SK-N-SH (cell line): ENCODE measurements at regions not wholly inside any gene's neighbourhood (a gene's known extent, or its start where the extent isn't known, plus 50 kb on each side); places are given as distances from the start of the nearest gene placed in this dataset.

ENCODE experiments used
- CTCF ChIP-seq: fragments of 200-600 bp; sonication (generic); IDR thresholded peaks from 2 replicates; pipeline ENCODE4 v1.6.1; 2017; ENCODE audit warnings: antibody characterized with exemption, mild to moderate bottlenecking, moderate library complexity
- EP300 ChIP-seq, 2 experiments: IDR thresholded peaks; 2 replicates each; pipeline versions ENCODE4 v1.4.0 to v1.6.1; 2012; ENCODE audit warnings: borderline replicate concordance in 1 of 2, low read depth in 1 of 2, low read length in 1 of 2
- EZH2phosphoT487 ChIP-seq: fragments of 200-600 bp; sonication (generic); IDR thresholded peaks from 2 replicates; pipeline ENCODE4 v1.6.1; 2017; ENCODE audit warnings: low read depth, mixed run types, mild to moderate bottlenecking, antibody characterized with exemption, moderate library complexity, borderline replicate concordance
- FOXM1 ChIP-seq: IDR thresholded peaks from 2 replicates; pipeline ENCODE4 v1.4.0; 2012; ENCODE audit warnings: low read depth, mild to moderate bottlenecking
- GABPA ChIP-seq: IDR thresholded peaks from 2 replicates; pipeline ENCODE4 v1.4.0; 2012; ENCODE audit warnings: low read depth, mild to moderate bottlenecking
- IRF3 ChIP-seq: fragments of 150-350 bp; IDR thresholded peaks from 2 replicates; pipeline ENCODE4 v1.6.1; 2016; ENCODE audit warnings: mild to moderate bottlenecking, low read depth, low read length
- MAX ChIP-seq: IDR thresholded peaks from 2 replicates; pipeline ENCODE4 v1.4.0; 2012; ENCODE audit warnings: low read depth
- RCOR1 ChIP-seq: fragments of 150-350 bp; IDR thresholded peaks from 2 replicates; pipeline ENCODE4 v1.6.1; 2017; ENCODE audit warnings: antibody characterized with exemption, low read length
- USF2 ChIP-seq: fragments of 150-350 bp; IDR thresholded peaks from 2 replicates; pipeline ENCODE4 v1.6.1; 2017; ENCODE audit warnings: antibody characterized with exemption, low read length, low read depth, borderline replicate concordance

DNA sequence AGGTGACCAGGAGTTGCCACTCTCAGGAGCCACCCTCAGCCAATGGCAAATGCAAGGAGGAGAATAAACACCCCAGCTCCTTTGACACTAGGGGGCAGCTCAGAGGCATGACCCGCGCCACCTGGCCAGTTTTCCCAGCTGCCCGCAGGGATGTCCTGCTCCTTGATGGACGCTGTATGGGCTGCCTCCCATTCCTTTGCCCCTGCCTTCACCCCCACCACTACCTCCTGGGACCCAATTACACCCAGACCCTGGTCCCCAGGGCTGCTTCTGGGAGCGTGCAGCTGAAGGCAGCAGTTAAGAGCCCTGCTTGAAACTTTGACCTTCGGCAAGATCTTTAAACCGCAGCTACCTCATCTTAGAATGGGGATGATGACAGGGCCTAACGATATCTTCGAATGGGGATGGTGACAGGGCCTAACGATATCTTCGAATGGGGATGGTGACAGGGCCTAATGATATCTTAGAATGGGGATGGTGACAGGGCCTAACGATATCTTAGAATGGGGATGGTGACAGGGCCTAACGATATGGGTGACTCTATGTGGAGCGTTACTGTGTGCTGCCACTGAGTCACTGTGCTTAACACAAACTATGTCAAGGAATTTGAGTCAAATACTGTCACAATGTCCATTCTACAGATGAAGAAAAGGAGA, 163.0 kb upstream of the KAZN start:
- TF ChIP-seq CTCF (no peak), RCOR1 (no peak), GABPA (no peak), EP300 (IDR thresholded peaks at IDR 0.05; ENCODE audit: borderline replicate concordance in 1 of 2, low read depth in 1 of 2, low read length in 1 of 2) (no peak), IRF3 (no peak), MAX (no peak), EZH2phosphoT487 (no peak), FOXM1 (no peak), USF2 (no peak)
